Mesothelial cell of epicardium (in vitro differentiated cells): ENCODE measurements at regions not wholly inside any gene's neighbourhood (a gene's known extent, or its start where the extent isn't known, plus 50 kb on each side); places are given as distances from the start of the nearest gene placed in this dataset.

Experiments used
- DNase-seq, 2 experiments: peaks; one replicate each; pipeline ENCODE4 v3.0.0; 2021; ENCODE audit warnings: low spot score in 2 of 2; ENCODE audit not compliant: unreplicated experiment in 2 of 2
- H3K27ac Mint-ChIP-seq: 2 replicates; pipeline ENCODE4 v1.8.0; 2021; ENCODE audit warnings: mixed read lengths
- H3K27me3 Mint-ChIP-seq: 2 replicates; pipeline ENCODE4 v1.8.0; 2021; ENCODE audit warnings: low read depth, mixed read lengths
- H3K36me3 Mint-ChIP-seq: 2 replicates; pipeline ENCODE4 v1.8.0; 2021; ENCODE audit warnings: mixed read lengths
- H3K4me1 Mint-ChIP-seq: 2 replicates; pipeline ENCODE4 v1.8.0; 2021; ENCODE audit warnings: mixed read lengths
- H3K4me3 Mint-ChIP-seq: 2 replicates; pipeline ENCODE4 v1.8.0; 2021; ENCODE audit warnings: mild to moderate bottlenecking, moderate library complexity, mixed read lengths
- H3K9me3 Mint-ChIP-seq: 2 replicates; pipeline ENCODE4 v1.8.0; 2021; ENCODE audit warnings: mixed read lengths
- TF ChIP-seq, protein P1 (sequence below): fragments of 200-600 bp; sonication (generic); IDR thresholded peaks from one replicate; pipeline ENCODE4 v1.5.0; 2021; ENCODE audit warnings: antibody characterized with exemption; ENCODE audit not compliant: unreplicated experiment

DNA sequence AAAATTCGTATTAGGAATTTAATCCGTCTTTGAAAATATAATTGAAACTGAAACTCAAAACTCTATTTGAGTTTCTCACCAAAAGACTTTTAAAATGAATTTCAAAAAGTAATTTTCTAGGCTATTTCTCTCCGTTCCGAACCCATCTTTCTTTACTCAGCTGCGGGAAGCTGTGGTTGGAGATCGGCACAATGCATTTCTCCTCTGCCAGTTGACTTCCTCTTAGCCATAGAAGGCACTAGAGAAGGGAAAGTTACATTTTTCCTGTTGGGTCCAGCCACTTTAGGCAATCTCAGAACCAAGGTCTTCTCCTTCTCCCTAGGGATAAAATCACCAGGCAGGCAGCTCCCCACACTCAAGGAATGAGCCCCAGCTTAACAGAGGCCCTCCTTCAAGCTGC is 133.6 kb upstream of the COL1A2 start:
- DNase-seq: no peak
- H3K27me3 Mint-ChIP-seq: no peaks in the 10 kb centered on the region
- TF ChIP-seq, protein P1, sequence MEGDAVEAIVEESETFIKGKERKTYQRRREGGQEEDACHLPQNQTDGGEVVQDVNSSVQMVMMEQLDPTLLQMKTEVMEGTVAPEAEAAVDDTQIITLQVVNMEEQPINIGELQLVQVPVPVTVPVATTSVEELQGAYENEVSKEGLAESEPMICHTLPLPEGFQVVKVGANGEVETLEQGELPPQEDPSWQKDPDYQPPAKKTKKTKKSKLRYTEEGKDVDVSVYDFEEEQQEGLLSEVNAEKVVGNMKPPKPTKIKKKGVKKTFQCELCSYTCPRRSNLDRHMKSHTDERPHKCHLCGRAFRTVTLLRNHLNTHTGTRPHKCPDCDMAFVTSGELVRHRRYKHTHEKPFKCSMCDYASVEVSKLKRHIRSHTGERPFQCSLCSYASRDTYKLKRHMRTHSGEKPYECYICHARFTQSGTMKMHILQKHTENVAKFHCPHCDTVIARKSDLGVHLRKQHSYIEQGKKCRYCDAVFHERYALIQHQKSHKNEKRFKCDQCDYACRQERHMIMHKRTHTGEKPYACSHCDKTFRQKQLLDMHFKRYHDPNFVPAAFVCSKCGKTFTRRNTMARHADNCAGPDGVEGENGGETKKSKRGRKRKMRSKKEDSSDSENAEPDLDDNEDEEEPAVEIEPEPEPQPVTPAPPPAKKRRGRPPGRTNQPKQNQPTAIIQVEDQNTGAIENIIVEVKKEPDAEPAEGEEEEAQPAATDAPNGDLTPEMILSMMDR: no peak
- H3K4me1 Mint-ChIP-seq: peaks cover 9% of the 10 kb centered on the region
- no peaks in the 10 kb centered on the region for H3K36me3 Mint-ChIP-seq
- no peaks in the 10 kb centered on the region for H3K9me3 Mint-ChIP-seq
- H3K4me3 Mint-ChIP-seq: no peak overlapping the region
- H3K27ac Mint-ChIP-seq: no peak overlapping the region

GRCh38 chr7:94264756-94265155 is 129.9 kb upstream of the COL1A2 start:
- H3K36me3 Mint-ChIP-seq: no peaks in the 10 kb centered on the region
- no peaks in the 10 kb centered on the region for H3K27me3 Mint-ChIP-seq
- H3K4me3 Mint-ChIP-seq: no peak overlapping the region
- H3K4me1 Mint-ChIP-seq: no peaks in the 10 kb centered on the region
- no peak for DNase-seq
- no peak overlapping the region for H3K27ac Mint-ChIP-seq
- TF ChIP-seq, protein P1: no peak
- no peaks in the 10 kb centered on the region for H3K9me3 Mint-ChIP-seq

- no peaks in the 10 kb centered on the region for H3K27me3 Mint-ChIP-seq
- H3K9me3 Mint-ChIP-seq: no peaks in the 10 kb centered on the region
- no peaks in the 10 kb centered on the region for H3K4me1 Mint-ChIP-seq
- no peak overlapping the region for H3K27ac Mint-ChIP-seq
- no peaks in the 10 kb centered on the region for H3K36me3 Mint-ChIP-seq
- TF ChIP-seq, protein P1: no peak
- DNase-seq: no peak
- no peak overlapping the region for H3K4me3 Mint-ChIP-seq
These were observed 129.2 kb upstream of the COL1A2 start for GRCh38 chr7:94265456-94265855.

GRCh38 chr7:94266238-94266644 is 128.5 kb upstream of the COL1A2 start:
- Mint-ChIP-seq H3K9me3 (no peaks in the 10 kb centered on the region), H3K4me1 (no peaks in the 10 kb centered on the region), H3K27me3 (no peaks in the 10 kb centered on the region), H3K27ac (no peak overlapping the region), H3K36me3 (no peaks in the 10 kb centered on the region), H3K4me3 (no peak overlapping the region)
- DNase-seq: no peak
- TF ChIP-seq, protein P1: no peak

- Mint-ChIP-seq H3K36me3 (no peaks in the 10 kb centered on the region), H3K4me1 (no peaks in the 10 kb centered on the region), H3K4me3 (no peak overlapping the region), H3K27ac (no peak overlapping the region), H3K27me3 (no peaks in the 10 kb centered on the region), H3K9me3 (no peaks in the 10 kb centered on the region)
- TF ChIP-seq, protein P1: no peak
- no peak for DNase-seq
These were observed 123.9 kb upstream of the COL1A2 start for GRCh38 chr7:94270772-94271171.
